ENCODE measurements at regions not wholly inside any gene's neighbourhood (a gene's known extent, or its start where the extent isn't known, plus 50 kb on each side); places are given as distances from the start of the nearest gene placed in this dataset.
"Not testable (repeated sequence)": the region's sequence is repeated elsewhere in the genome, so short reads cannot be mapped to it uniquely, and the experiment has no call there.

- no peak for DNase-seq
Observed at GRCh38 chr13:80173224-80173623, 167.7 kb downstream of the SPRY2 start.

GRCh38 chr13:80171096-80171495 is 169.8 kb downstream of the SPRY2 start:
- no peak for DNase-seq

GRCh38 chr13:80168089-80168850 is 172.7 kb downstream of the SPRY2 start:
- no peak for DNase-seq

- DNase-seq = no peak
Observed at GRCh38 chr13:80166352-80166751, 174.6 kb downstream of the SPRY2 start.

- DNase-seq = no peak
Observed at GRCh38 chr13:80164462-80164861, 176.5 kb downstream of the SPRY2 start.

- DNase-seq = no peak
Observed at GRCh38 chr13:80161896-80162295, 179.0 kb downstream of the SPRY2 start.

GRCh38 chr13:80161219-80161618 is 179.7 kb downstream of the SPRY2 start:
- DNase-seq = no peak

- DNase-seq = no peak
Observed at GRCh38 chr13:80160110-80160509, 180.8 kb downstream of the SPRY2 start.

GRCh38 chr13:80157261-80157932 is 183.5 kb downstream of the SPRY2 start:
- DNase-seq = no peak

- not testable (repeated sequence) for DNase-seq
Observed at GRCh38 chr13:80152142-80152541, 188.8 kb downstream of the SPRY2 start.

GRCh38 chr13:80151016-80151415 is 189.9 kb downstream of the SPRY2 start:
- no peak for DNase-seq

- no peak for DNase-seq
Observed at GRCh38 chr13:80149736-80150135, 191.2 kb downstream of the SPRY2 start.

GRCh38 chr13:80145171-80145690 is 195.7 kb downstream of the SPRY2 start:
- no peak for DNase-seq

GRCh38 chr13:80144493-80144892 is 196.4 kb downstream of the SPRY2 start:
- no peak for DNase-seq

- no peak for DNase-seq
Observed at GRCh38 chr13:80141123-80141849, 199.6 kb downstream of the SPRY2 start.

- no peak for DNase-seq
Observed at GRCh38 chr13:80140685-80141084, 200.2 kb downstream of the SPRY2 start.

GRCh38 chr13:80139196-80139595 is 201.7 kb downstream of the SPRY2 start:
- no peak for DNase-seq

- DNase-seq = no peak
Observed at GRCh38 chr13:80137994-80138393, 202.9 kb downstream of the SPRY2 start.

GRCh38 chr13:80134346-80134745 is 206.6 kb downstream of the SPRY2 start:
- no peak for DNase-seq

GRCh38 chr13:80133631-80134261 is 207.2 kb downstream of the SPRY2 start:
- DNase-seq = no peak

- peak; percentile 78 for DNase-seq
Observed at GRCh38 chr13:80132741-80133601, 208.0 kb downstream of the SPRY2 start.

Data from left kidney (tissue), 1 donor.